Parathyroid adenoma (tissue), 2 donors: ENCODE measurements at regions not wholly inside any gene's neighbourhood (a gene's known extent, or its start where the extent isn't known, plus 50 kb on each side); places are given as distances from the start of the nearest gene placed in this dataset.

Source experiments
- H2AFZ ChIP-seq: fragments of 300-600 bp; sonication (generic); one replicate; pipeline ENCODE4 v1.7.0; 2017; ENCODE audit warnings: antibody characterized with exemption, mild to moderate bottlenecking
- H3K27ac ChIP-seq: fragments of 300-600 bp; sonication (generic); one replicate; pipeline ENCODE4 v1.7.0; 2017
- H3K27me3 ChIP-seq: fragments of 300-600 bp; sonication (generic); one replicate; pipeline ENCODE4 v1.7.0; 2017; ENCODE audit warnings: low read length; ENCODE audit not compliant: control insufficient read depth, insufficient read depth
- H3K36me3 ChIP-seq: fragments of 300-600 bp; sonication (generic); one replicate; pipeline ENCODE4 v1.7.0; 2017; ENCODE audit warnings: low read length; ENCODE audit not compliant: control insufficient read depth, insufficient read depth
- H3K4me1 ChIP-seq: fragments of 300-600 bp; sonication (generic); one replicate; pipeline ENCODE4 v1.7.0; 2017; ENCODE audit warnings: control low read depth
- H3K4me2 ChIP-seq: fragments of 300-600 bp; sonication (generic); one replicate; pipeline ENCODE4 v1.7.0; 2017; ENCODE audit warnings: low read length
- H3K4me3 ChIP-seq: fragments of 300-600 bp; sonication (generic); one replicate; pipeline ENCODE4 v1.7.0; 2017; ENCODE audit warnings: low read depth, low read length
- H3K79me2 ChIP-seq: fragments of 300-600 bp; sonication (generic); one replicate; pipeline ENCODE4 v1.7.0; 2017; ENCODE audit warnings: control low read depth
- H3K9ac ChIP-seq: fragments of 300-600 bp; sonication (generic); one replicate; pipeline ENCODE4 v1.7.0; 2017; ENCODE audit warnings: mild to moderate bottlenecking
- H3K9me3 ChIP-seq: fragments of 300-600 bp; sonication (generic); one replicate; pipeline ENCODE4 v1.7.0; 2017; ENCODE audit warnings: low read length; ENCODE audit not compliant: control insufficient read depth
- TF ChIP-seq, protein P1 (sequence below): fragments of 300-600 bp; sonication (generic); IDR thresholded peaks from one replicate; pipeline ENCODE4 v1.7.0; 2017; ENCODE audit warnings: antibody characterized with exemption, mild to moderate bottlenecking
- donor health status: primary hyperparathyroidism.

DNA sequence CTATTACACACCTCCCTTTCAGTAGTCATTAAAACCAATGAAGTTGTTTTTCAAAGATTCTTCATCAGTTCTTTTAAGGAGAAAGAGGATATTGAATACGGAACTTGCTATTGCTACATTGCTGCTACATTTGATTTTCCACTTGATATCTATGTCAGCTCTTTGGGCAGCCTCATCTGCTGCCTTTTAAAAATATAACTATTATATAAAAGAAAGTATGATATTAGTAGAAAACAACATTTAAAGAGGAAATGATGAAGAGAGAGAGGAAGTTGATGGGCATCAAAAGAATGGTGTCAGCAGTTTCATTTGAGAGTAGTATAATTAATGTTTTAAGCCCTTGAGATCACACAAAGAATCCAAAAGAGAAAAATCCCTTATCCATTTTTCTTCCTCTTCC is 171.4 kb downstream of the NFKBIZ start:
- H2AFZ ChIP-seq, result no peak overlapping the region
- no peak overlapping the region for H3K4me3 ChIP-seq
- H3K27me3 ChIP-seq, result no peaks in the 10 kb centered on the region
- H3K4me2 ChIP-seq, result no peak overlapping the region
- H3K9me3 ChIP-seq, result no peaks in the 10 kb centered on the region
- no peak overlapping the region for H3K27ac ChIP-seq
- no peak overlapping the region for H3K9ac ChIP-seq
- H3K4me1 ChIP-seq, result no peaks in the 10 kb centered on the region
- H3K79me2 ChIP-seq, result no peaks in the 10 kb centered on the region
- no peaks in the 10 kb centered on the region for H3K36me3 ChIP-seq
- TF ChIP-seq, protein P1, sequence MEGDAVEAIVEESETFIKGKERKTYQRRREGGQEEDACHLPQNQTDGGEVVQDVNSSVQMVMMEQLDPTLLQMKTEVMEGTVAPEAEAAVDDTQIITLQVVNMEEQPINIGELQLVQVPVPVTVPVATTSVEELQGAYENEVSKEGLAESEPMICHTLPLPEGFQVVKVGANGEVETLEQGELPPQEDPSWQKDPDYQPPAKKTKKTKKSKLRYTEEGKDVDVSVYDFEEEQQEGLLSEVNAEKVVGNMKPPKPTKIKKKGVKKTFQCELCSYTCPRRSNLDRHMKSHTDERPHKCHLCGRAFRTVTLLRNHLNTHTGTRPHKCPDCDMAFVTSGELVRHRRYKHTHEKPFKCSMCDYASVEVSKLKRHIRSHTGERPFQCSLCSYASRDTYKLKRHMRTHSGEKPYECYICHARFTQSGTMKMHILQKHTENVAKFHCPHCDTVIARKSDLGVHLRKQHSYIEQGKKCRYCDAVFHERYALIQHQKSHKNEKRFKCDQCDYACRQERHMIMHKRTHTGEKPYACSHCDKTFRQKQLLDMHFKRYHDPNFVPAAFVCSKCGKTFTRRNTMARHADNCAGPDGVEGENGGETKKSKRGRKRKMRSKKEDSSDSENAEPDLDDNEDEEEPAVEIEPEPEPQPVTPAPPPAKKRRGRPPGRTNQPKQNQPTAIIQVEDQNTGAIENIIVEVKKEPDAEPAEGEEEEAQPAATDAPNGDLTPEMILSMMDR, result no peak

DNA sequence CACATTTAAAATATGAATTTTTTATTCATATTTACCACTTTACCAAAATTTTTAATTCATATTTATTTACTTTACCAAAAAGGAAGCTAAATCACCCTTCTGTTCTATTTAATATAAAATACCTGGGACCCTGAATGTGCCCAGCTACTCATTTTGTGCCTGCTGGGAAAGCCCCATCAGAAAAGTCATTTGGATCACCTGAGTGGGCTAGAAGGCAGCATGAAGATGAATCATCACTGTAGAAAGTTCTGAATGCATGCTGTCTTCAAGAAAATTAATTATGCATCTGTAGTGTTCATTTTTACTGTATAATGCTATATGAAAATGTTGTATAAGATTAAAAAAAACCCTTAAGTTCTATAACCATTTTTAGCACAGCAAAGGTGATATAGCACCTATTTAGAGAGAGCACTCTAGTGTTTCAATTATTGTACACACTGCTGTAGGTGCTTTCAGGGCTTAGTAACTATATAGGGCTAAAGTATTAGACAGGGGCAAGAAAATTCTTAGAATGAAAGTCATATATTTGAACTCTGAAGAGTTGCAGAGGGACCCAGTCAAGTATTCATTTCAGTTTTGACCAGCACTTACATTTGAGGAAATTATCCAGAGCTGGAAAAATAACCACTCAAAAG is 175.1 kb downstream of the NFKBIZ start:
- TF ChIP-seq, protein P1, result no peak
- no peaks in the 10 kb centered on the region for H3K36me3 ChIP-seq
- no peak overlapping the region for H3K27ac ChIP-seq
- no peaks in the 10 kb centered on the region for H3K4me1 ChIP-seq
- no peak overlapping the region for H3K4me2 ChIP-seq
- no peak overlapping the region for H2AFZ ChIP-seq
- no peaks in the 10 kb centered on the region for H3K27me3 ChIP-seq
- H3K9ac ChIP-seq, result no peak overlapping the region
- no peak overlapping the region for H3K4me3 ChIP-seq
- no peaks in the 10 kb centered on the region for H3K79me2 ChIP-seq
- H3K9me3 ChIP-seq, result no peaks in the 10 kb centered on the region

DNA sequence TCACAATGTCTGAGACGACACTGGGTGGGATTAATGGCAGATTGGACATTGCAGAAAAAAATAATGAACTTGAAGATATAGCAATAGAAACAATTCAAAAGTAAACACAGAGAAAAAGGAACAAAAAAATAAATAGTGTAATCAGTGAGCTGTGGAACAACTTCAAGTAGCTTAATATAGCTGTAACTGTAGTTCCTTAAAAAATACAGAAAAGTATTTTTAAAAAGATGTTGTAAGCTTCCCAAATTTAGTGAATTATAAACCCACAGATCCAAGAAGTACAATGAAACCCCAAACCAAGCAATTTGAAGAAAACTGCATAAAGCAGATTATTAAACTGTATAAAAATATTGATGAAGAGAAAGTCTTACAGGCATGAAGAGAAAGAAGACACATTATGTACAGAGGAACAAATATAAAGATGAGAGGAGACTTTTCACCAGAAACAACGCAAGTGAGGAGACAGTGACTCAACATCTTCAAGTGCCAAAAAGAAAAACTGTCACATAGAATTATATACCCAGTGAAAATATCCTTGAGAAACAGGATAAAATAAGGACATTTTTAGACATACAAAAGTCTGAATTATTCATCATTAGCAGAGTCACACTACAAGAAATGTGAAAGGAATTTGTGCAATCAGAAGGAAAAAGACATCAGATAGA is 176.4 kb downstream of the NFKBIZ start:
- no peak overlapping the region for H3K9ac ChIP-seq
- TF ChIP-seq, protein P1, result no peak
- no peaks in the 10 kb centered on the region for H3K79me2 ChIP-seq
- no peaks in the 10 kb centered on the region for H3K27me3 ChIP-seq
- H3K9me3 ChIP-seq, result no peaks in the 10 kb centered on the region
- H3K4me1 ChIP-seq, result no peaks in the 10 kb centered on the region
- H3K4me3 ChIP-seq, result no peak overlapping the region
- no peaks in the 10 kb centered on the region for H3K36me3 ChIP-seq
- no peak overlapping the region for H2AFZ ChIP-seq
- H3K27ac ChIP-seq, result no peak overlapping the region
- no peak overlapping the region for H3K4me2 ChIP-seq

GRCh38 chr3:102026656-102027055 is 177.3 kb downstream of the NFKBIZ start:
- no peak overlapping the region for H3K27ac ChIP-seq
- no peaks in the 10 kb centered on the region for H3K36me3 ChIP-seq
- H3K4me3 ChIP-seq, result no peak overlapping the region
- H3K79me2 ChIP-seq, result no peaks in the 10 kb centered on the region
- TF ChIP-seq, protein P1, result no peak
- H3K9ac ChIP-seq, result no peak overlapping the region
- no peaks in the 10 kb centered on the region for H3K27me3 ChIP-seq
- H2AFZ ChIP-seq, result no peak overlapping the region
- H3K9me3 ChIP-seq, result no peaks in the 10 kb centered on the region
- no peak overlapping the region for H3K4me2 ChIP-seq
- no peaks in the 10 kb centered on the region for H3K4me1 ChIP-seq

GRCh38 chr3:102030661-102031060 is 181.3 kb downstream of the NFKBIZ start:
- H3K36me3 ChIP-seq, result no peaks in the 10 kb centered on the region
- TF ChIP-seq, protein P1, result no peak

More at GRCh38 chr3:102030661-102031060, 181.3 kb downstream of the NFKBIZ start:
- Histone ChIP-seq H3K27ac (no peak overlapping the region), H3K27me3 (no peaks in the 10 kb centered on the region), H3K9me3 (no peaks in the 10 kb centered on the region), H3K4me3 (no peak overlapping the region), H3K4me1 (no peaks in the 10 kb centered on the region), H2AFZ (no peak overlapping the region), H3K79me2 (no peaks in the 10 kb centered on the region), H3K9ac (no peak overlapping the region), H3K4me2 (no peak overlapping the region)
